ENCODE measurements at regions not wholly inside any gene's neighbourhood (a gene's known extent, or its start where the extent isn't known, plus 50 kb on each side); places are given as distances from the start of the nearest gene placed in this dataset.

- no peak for TF ChIP-seq PREB (CRISPR knock-in tag; IDR thresholded peaks at IDR 0.05; ENCODE audit: borderline replicate concordance)
- no peak for TF ChIP-seq NR1H2 (CRISPR knock-in tag; IDR thresholded peaks at IDR 0.05)
- no peak for TF ChIP-seq CTCF (IDR thresholded peaks at IDR 0.05)
- no peak for TF ChIP-seq ELF4 (CRISPR knock-in tag; IDR thresholded peaks at IDR 0.05; ENCODE audit: low read depth)
- TF ChIP-seq PRDM15 (CRISPR knock-in tag; IDR thresholded peaks at IDR 0.05) = no peak
- no peak for TF ChIP-seq NR2C2 (CRISPR knock-in tag; IDR thresholded peaks at IDR 0.05)
- TF ChIP-seq STAT6 (CRISPR knock-in tag; conservative IDR thresholded peaks at IDR 0.05; ENCODE audit: low read depth) = no peak
- TF ChIP-seq E2F1 (CRISPR knock-in tag; IDR thresholded peaks at IDR 0.05) = no peak
Measured at GRCh38 chr12:65754290-65754689, 70.0 kb upstream of the HMGA2 start.
